Activated CD4-positive, alpha-beta T cell treated with anti-CD3 and anti-CD28 coated beads for 36 hours (primary cell): ENCODE measurements at regions not wholly inside any gene's neighbourhood (a gene's known extent, or its start where the extent isn't known, plus 50 kb on each side); places are given as distances from the start of the nearest gene placed in this dataset.

Source experiments
- ATAC-seq: fragments of 200-7000 bp; cut with Tn5 transposase; one replicate; pipeline ENCODE4 v1.10.0; 2021; ENCODE audit warnings: mild to moderate bottlenecking, moderate library complexity
- CTCF ChIA-PET: fragments of 350-600 bp; sonication (Branson Sonifier 250); formaldehyde crosslinking; loops from one replicate; lab custom pipeline; 2021; ENCODE audit warnings: antibody characterized with exemption; lab: Charles Lee
- POLR2A ChIA-PET: fragments of 350-600 bp; sonication (Branson Sonifier 250); formaldehyde crosslinking; loops from one replicate; lab custom pipeline; 2021; ENCODE audit warnings: antibody characterized with exemption, inconsistent platforms; lab: Charles Lee
- DNase-seq: peaks from one replicate; pipeline ENCODE4 v3.0.0-alpha.2; 2020
- H3K27ac Mint-ChIP-seq: one replicate; pipeline ENCODE4 v1.8.0; 2021; ENCODE audit warnings: mixed read lengths
- H3K27me3 Mint-ChIP-seq: one replicate; pipeline ENCODE4 v1.8.0; 2021; ENCODE audit warnings: mixed read lengths
- H3K36me3 Mint-ChIP-seq: one replicate; pipeline ENCODE4 v1.8.0; 2021; ENCODE audit warnings: low read depth, mixed read lengths
- H3K4me1 Mint-ChIP-seq: one replicate; pipeline ENCODE4 v1.8.0; 2021; ENCODE audit warnings: mixed read lengths
- H3K4me3 Mint-ChIP-seq: one replicate; pipeline ENCODE4 v1.8.0; 2021; ENCODE audit warnings: mild to moderate bottlenecking, moderate library complexity, mixed read lengths
- H3K9me3 Mint-ChIP-seq: one replicate; pipeline ENCODE4 v1.8.0; 2021; ENCODE audit warnings: low read depth, mixed read lengths
- intact Hi-C, 2 experiments: fragments of 100-400 bp; cut with DNase I in 1 of 2; cut with micrococcal nuclease in 1 of 2; formaldehyde crosslinking; loops; one replicate each; pipeline versions ENCODE4 v1.14.2 to v1.15.1; 2022 to 2024; cut with DNase I, micrococcal nuclease

DNA sequence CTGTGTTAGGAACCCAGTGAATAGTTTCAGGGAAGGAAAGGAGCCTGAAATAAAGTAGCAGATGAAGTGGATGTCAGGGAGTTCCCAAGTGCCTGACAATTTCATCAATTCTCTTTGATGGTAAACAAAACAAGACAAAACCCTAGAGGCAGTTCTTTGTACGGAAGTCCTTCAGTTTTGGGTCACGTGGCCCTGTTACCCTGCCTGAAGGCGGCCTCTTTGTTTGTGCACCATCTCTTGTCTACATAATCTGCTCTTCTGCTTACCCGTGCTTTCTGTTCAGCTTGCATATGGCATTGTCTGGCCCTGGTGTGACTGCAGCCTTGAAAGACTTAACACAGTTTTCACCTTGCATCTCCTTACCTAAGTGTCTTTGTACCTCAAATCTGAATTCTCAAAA is 166.7 kb upstream of the DUSP10 start:
- Mint-ChIP-seq H3K27ac (no peak overlapping the region), H3K4me3 (no peak overlapping the region), H3K27me3 (peaks cover 2% of the 10 kb centered on the region), H3K4me1 (peaks cover 13% of the 10 kb centered on the region), H3K36me3 (no peaks in the 10 kb centered on the region), H3K9me3 (no peaks in the 10 kb centered on the region)
- no peak for DNase-seq
- ChIA-PET POLR2A (no interaction called here), CTCF (no interaction called here)
- intact Hi-C loops, result no loop called here
- no peak for ATAC-seq

DNA sequence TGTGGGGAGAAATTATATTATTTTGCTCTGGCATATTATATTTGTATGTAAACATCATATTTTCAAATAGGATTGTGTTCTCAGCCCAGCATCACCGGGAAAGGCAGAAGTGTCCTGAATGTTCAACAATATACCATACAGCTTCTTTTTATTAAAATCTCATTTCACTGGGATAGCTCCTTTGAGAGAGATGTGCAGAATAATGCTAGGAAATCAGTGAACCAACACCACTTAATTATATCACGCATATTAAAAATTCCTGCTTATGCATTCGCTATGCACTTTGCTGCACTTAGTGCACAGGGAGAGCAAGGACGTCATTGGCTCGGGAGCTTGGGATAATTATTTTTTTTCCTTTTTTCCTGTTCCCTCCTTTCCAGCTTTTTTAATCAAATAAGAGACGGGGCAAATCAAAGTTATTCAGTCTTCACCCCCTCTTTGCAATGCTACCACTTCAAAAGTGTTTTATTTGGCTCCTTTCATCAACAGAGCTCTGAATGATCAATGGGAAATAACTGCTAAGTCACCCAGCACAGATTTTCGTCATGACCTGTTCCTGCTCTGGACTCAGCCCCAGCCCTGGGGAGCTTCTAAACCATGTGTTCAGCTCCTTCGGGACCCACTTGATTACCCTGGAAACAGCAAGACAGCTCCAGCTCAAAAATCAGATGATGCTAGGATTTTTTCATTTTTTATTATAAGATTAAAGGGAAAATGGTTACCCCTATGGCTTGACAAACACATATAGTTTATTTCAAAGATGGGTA is 165.5 kb upstream of the DUSP10 start:
- H3K9me3 Mint-ChIP-seq, result no peaks in the 10 kb centered on the region
- ChIA-PET CTCF (interaction anchor here (0.8 to 1.8 kb wide), 2 partner anchors 14 to 17 kb away, joined by 3 to 4 read pairs; no protein-coding TSS in a partner anchor), POLR2A (no interaction called here)
- no peak for DNase-seq
- peaks cover 10% of the 10 kb centered on the region for H3K4me1 Mint-ChIP-seq
- intact Hi-C loops, result no loop called here
- H3K4me3 Mint-ChIP-seq, result no peak overlapping the region
- H3K36me3 Mint-ChIP-seq, result no peaks in the 10 kb centered on the region
- H3K27me3 Mint-ChIP-seq, result peaks cover 2% of the 10 kb centered on the region
- H3K27ac Mint-ChIP-seq, result no peak overlapping the region
- no peak for ATAC-seq

DNA sequence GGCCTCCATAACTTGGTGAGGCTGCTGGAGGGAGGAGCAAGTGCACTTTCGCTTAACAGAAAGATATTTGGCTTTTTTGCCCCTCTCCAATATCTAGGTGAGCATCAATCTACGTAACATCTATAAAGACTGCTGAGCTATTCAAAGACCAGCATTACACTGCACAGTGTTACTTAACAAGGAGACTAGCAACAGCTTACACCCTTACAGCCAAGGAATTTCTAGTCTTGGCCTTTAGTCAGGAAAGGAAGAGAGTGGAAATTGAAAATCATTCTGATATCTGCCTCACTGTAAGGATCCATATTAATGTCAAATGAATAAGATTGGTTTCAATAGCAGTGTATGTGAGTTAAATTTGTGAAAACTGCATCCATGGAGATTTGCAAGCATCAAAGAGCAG is 163.9 kb upstream of the DUSP10 start:
- POLR2A ChIA-PET, result no interaction called here
- no peaks in the 10 kb centered on the region for H3K36me3 Mint-ChIP-seq
- no peak for DNase-seq

DNA sequence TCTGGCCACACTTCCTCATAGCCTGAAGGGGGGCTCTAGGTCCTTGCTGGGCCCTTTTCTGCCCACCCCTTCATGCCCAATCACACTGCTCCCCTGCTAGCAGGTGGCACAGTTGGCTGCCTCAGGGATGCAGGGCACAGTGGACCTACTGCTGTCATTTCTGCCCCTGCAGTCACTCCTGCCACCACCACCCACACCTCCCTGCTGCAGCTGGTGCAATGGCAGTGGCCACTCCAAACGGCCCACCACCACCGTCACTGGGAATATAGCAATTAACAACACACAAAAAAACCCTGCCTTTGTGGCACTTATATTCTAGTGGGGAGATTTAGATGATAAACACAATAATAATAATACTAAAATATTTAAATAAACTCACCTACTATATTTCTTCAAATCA is 162.4 kb upstream of the DUSP10 start:
- peaks cover 2% of the 10 kb centered on the region for H3K27me3 Mint-ChIP-seq
- no peak overlapping the region for H3K4me3 Mint-ChIP-seq
- H3K36me3 Mint-ChIP-seq, result no peaks in the 10 kb centered on the region
- DNase-seq, result no peak
- H3K4me1 Mint-ChIP-seq, result no peaks in the 10 kb centered on the region
- H3K27ac Mint-ChIP-seq, result no peak overlapping the region
- ATAC-seq, result no peak
- ChIA-PET POLR2A (no interaction called here), CTCF (interaction anchor here (0.8 to 1.3 kb wide), 2 partner anchors 12 to 1177 kb away, joined by 3 read pairs; no protein-coding TSS in a partner anchor)
- intact Hi-C loops, result no loop called here
- H3K9me3 Mint-ChIP-seq, result no peaks in the 10 kb centered on the region

More for the DNA sequence above, 163.9 kb upstream of the DUSP10 start:
- H3K4me3 Mint-ChIP-seq, result no peak overlapping the region
- H3K27me3 Mint-ChIP-seq, result peaks cover 2% of the 10 kb centered on the region
- no peak for ATAC-seq
- intact Hi-C loops, result no loop called here
- H3K4me1 Mint-ChIP-seq, result no peaks in the 10 kb centered on the region
- H3K9me3 Mint-ChIP-seq, result no peaks in the 10 kb centered on the region
- H3K27ac Mint-ChIP-seq, result no peak overlapping the region
- CTCF ChIA-PET, result no interaction called here

DNA sequence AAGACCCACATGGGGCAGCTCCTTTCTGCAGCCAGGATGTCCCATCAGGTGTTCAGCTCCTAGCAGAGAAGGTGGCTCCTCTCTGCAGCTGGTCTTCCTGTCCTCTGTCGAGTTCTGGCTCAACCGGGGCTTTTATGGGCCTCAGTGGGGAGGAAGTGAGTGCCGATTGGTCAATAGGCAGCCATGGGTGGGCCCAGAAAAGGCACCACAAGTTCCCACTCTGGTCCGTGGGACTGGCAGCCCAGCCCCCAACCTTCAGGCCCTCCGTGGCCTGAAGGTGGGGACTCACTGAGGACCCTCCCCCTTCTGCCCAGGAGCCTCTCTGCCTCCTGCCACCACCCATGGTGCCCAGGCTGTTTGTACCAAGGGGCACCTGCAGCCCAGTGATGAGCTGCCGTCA is 161.7 kb upstream of the DUSP10 start:
- Mint-ChIP-seq H3K27me3 (no peaks in the 10 kb centered on the region), H3K9me3 (no peaks in the 10 kb centered on the region), H3K36me3 (no peaks in the 10 kb centered on the region), H3K4me1 (no peaks in the 10 kb centered on the region), H3K4me3 (no peak overlapping the region), H3K27ac (no peak overlapping the region)
- intact Hi-C loops, result no loop called here
- CTCF ChIA-PET, result interaction anchor here (0.7 to 1.3 kb wide), 2 partner anchors 11 to 26 kb away, joined by 3 read pairs; no protein-coding TSS in a partner anchor
- DNase-seq (no peak), ATAC-seq (no peak)
- POLR2A ChIA-PET, result no interaction called here

DNA sequence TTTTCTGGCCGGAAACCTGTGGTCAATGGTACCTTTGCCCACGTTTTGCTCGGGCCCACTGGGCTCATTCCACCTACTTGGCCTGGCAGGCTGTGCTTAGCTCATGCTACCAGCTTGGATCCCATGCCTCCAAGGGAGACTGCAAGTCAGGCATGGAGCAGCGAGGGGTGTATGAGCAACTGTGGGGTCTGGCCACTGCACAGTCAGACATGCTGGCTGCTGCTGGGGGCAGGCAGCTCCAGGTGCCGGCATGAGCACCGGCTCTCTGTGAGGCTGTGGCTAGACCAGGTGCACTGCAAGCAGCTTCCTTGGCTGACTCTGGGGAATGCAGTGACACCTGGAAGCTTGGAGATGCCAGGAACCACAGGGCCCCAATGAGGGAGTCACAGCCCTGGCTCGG is 161.1 kb upstream of the DUSP10 start:
- POLR2A ChIA-PET, result no interaction called here
- Mint-ChIP-seq H3K4me3 (no peak overlapping the region), H3K9me3 (no peaks in the 10 kb centered on the region), H3K27ac (no peak overlapping the region), H3K27me3 (no peaks in the 10 kb centered on the region), H3K36me3 (no peaks in the 10 kb centered on the region), H3K4me1 (no peaks in the 10 kb centered on the region)
- intact Hi-C loops, result no loop called here
- CTCF ChIA-PET, result interaction anchor here (0.7 to 1.3 kb wide), 2 partner anchors 11 to 27 kb away, joined by 3 read pairs; no protein-coding TSS in a partner anchor
- DNase-seq (no peak), ATAC-seq (no peak)

DNA sequence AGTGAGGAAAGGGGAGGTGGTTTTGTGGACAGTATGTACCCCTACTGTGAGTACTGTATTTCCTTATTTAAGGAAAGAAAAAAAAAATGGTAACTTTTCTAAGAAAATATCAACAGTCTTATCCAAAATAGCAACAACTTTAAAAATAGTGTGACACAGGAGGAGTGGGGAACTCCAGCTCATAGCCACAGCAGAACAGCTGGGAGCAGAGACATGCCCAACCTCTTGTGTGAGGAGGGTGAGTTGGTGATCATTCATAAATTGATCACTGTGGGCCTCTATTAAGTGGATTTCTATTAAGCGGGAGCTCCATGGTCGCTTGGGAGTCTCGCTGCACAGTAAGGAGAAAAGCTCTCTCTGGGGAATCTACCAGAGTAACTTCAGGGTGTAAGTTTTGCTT is 158.8 kb upstream of the DUSP10 start:
- no peaks in the 10 kb centered on the region for H3K27me3 Mint-ChIP-seq
- H3K9me3 Mint-ChIP-seq, result no peaks in the 10 kb centered on the region
- CTCF ChIA-PET, result interaction anchor here (0.6 kb wide), 1 partner anchor 153 kb away, joined by 3 read pairs; no protein-coding TSS in a partner anchor
- DNase-seq, result no peak
- no peak overlapping the region for H3K4me3 Mint-ChIP-seq
- no peak overlapping the region for H3K27ac Mint-ChIP-seq
- POLR2A ChIA-PET, result no interaction called here
- H3K4me1 Mint-ChIP-seq, result no peaks in the 10 kb centered on the region
- ATAC-seq, result no peak
- intact Hi-C loops, result no loop called here
- no peaks in the 10 kb centered on the region for H3K36me3 Mint-ChIP-seq

DNA sequence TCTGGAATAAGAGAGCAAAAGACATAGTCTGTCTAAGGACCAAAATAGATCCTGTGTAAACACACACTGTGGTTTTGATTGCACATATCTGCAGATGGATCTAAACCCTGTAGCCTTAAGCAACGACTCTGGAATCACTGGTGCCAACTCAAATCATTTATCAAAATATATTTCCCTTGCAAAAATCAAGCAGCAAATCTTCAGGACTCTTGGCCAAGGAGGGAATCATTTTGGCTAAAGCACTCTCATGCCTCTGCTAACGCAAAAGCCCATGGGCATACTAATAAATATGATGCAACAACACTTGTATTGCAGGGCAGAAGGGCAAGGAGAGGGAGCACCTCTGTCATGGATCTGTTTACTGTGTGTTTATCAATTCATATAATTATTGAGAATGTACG is 155.4 kb upstream of the DUSP10 start:
- ChIA-PET POLR2A (no interaction called here), CTCF (no interaction called here)
- ATAC-seq, result no peak
- Mint-ChIP-seq H3K9me3 (peaks cover 6% of the 10 kb centered on the region), H3K27me3 (no peaks in the 10 kb centered on the region), H3K27ac (no peak overlapping the region), H3K4me1 (no peaks in the 10 kb centered on the region), H3K4me3 (no peak overlapping the region), H3K36me3 (no peaks in the 10 kb centered on the region)
- intact Hi-C loops, result no loop called here
- DNase-seq, result no peak

DNA sequence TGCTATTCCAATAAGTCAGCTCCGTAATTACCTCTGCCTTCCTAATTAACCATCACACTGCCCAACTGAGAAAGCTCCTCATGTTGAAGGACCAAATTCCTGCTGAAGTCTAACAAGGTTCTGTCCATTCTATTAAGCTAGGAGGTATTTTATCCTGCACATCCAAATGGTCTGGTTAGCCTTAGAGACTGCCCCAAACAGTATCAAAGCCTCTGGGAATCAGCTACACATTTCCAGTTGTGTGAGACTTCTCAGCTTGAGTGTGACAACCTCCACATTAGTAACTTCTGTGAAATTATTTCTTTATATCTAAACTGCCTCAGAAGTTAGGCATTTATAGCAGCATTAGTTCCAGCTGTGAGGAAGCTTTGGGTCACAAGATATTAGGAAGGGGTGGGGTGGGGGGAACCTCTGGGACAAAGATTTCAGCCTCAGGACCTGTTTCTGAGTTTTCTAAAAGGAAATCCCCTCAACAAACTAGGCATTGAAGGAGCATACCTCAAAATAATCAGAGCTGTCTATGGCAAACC is 150.5 kb upstream of the DUSP10 start:
- Mint-ChIP-seq H3K4me1 (peaks cover 3% of the 10 kb centered on the region), H3K27ac (no peak overlapping the region), H3K9me3 (peaks cover 6% of the 10 kb centered on the region), H3K36me3 (no peaks in the 10 kb centered on the region), H3K4me3 (no peak overlapping the region), H3K27me3 (peaks cover 11% of the 10 kb centered on the region)
- DNase-seq, result no peak
- POLR2A ChIA-PET, result no interaction called here
- intact Hi-C loops, result no loop called here
- CTCF ChIA-PET, result interaction anchor here (0.5 to 1.1 kb wide), 2 partner anchors 11 to 63 kb away, joined by 3 to 6 read pairs; no protein-coding TSS in a partner anchor
- no peak for ATAC-seq

DNA sequence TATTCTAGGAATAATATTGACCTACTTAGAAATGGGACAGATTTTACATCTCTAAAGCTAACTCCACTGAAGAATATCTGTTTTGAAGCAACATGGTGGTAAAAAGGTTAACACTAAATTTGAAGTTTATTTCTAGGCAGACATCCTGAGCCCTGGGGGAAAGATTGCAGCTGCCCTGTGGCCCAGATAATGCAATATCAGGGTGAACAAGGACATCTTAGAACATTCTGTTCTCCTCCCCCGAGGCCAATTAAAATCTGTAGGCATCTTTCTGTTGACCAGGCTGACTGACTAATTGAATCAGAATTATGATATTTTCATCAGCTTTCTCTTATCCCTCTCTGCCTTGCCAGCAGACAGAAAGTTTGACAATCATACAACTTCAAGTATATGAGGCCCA is 149.8 kb upstream of the DUSP10 start:
- CTCF ChIA-PET, result interaction anchor here (1.1 kb wide), 1 partner anchor 12 kb away, joined by 3 read pairs; no protein-coding TSS in a partner anchor
- Mint-ChIP-seq H3K36me3 (no peaks in the 10 kb centered on the region), H3K9me3 (peaks cover 6% of the 10 kb centered on the region), H3K27ac (no peak overlapping the region), H3K4me1 (peaks cover 3% of the 10 kb centered on the region), H3K4me3 (no peak overlapping the region), H3K27me3 (peaks cover 11% of the 10 kb centered on the region)
- ATAC-seq, result no peak
- POLR2A ChIA-PET, result no interaction called here
- intact Hi-C loops, result no loop called here
- DNase-seq, result no peak

DNA sequence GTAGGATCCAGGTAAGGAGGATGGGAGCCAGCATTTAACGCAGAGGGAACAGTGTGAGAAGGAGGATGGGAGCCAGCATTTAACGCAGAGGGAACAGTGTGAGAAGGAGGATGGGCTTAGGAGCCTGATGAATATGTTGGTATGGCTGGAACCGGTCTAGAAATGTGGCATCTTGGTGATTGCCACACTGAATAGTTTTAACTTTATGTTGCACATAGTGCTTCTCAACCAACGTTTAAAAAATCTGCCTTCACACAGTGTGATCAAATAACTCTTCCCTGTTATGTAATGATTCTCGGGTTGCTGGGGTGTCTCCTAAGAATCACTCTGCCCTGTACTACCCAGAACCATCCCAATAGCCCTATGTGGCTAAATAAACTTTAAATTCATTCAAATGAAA is 146.9 kb upstream of the DUSP10 start:
- no peak overlapping the region for H3K4me3 Mint-ChIP-seq
- no peaks in the 10 kb centered on the region for H3K36me3 Mint-ChIP-seq
- intact Hi-C loops, result no loop called here
- no peaks in the 10 kb centered on the region for H3K9me3 Mint-ChIP-seq
- POLR2A ChIA-PET, result no interaction called here
- H3K27ac Mint-ChIP-seq, result no peak overlapping the region
- CTCF ChIA-PET, result no interaction called here
- H3K4me1 Mint-ChIP-seq, result peaks cover 3% of the 10 kb centered on the region
- DNase-seq, result no peak
- H3K27me3 Mint-ChIP-seq, result peaks cover 13% of the 10 kb centered on the region
- no peak for ATAC-seq

DNA sequence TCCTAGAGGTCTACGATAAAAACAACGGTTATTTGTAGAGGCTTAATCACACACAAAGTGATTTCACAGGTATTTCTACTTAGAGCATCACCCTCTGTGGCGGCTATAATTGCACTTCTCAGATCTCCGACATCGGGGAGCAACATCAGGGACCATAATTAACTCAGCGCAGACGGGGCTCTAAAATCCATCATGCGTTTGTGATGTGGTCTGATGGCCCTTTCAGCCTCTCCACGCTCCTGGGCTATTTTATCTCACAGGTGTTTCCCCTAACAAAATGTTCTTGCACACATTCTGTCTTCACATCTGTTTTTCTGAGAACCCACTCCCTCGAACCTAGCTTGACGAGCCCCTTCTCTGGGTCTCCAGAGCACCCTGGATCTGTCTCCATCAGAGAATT is 146.3 kb upstream of the DUSP10 start:
- no peak overlapping the region for H3K4me3 Mint-ChIP-seq
- no peaks in the 10 kb centered on the region for H3K9me3 Mint-ChIP-seq
- ATAC-seq (no peak), DNase-seq (no peak)
- CTCF ChIA-PET, result no interaction called here
- intact Hi-C loops, result no loop called here
- POLR2A ChIA-PET, result no interaction called here
- peaks cover 13% of the 10 kb centered on the region for H3K27me3 Mint-ChIP-seq
- H3K27ac Mint-ChIP-seq, result no peak overlapping the region
- peaks cover 3% of the 10 kb centered on the region for H3K4me1 Mint-ChIP-seq
- H3K36me3 Mint-ChIP-seq, result no peaks in the 10 kb centered on the region
